SK-N-MC (cell line): ENCODE measurements at regions not wholly inside any gene's neighbourhood (a gene's known extent, or its start where the extent isn't known, plus 50 kb on each side); places are given as distances from the start of the nearest gene placed in this dataset.

Source experiments
- EZH2 ChIP-seq: fragments of 200-600 bp; sonication (generic); IDR thresholded peaks from one replicate; pipeline ENCODE4 v1.6.1; 2017; ENCODE audit warnings: antibody characterized with exemption
- FOXP2 ChIP-seq: optimal IDR thresholded peaks from 2 replicates; pipeline ENCODE3; 2011; ENCODE audit warnings: mild to moderate bottlenecking, moderate library complexity; ENCODE audit not compliant: insufficient read depth; ENCODE audit errors: extremely low read length, control extremely low read depth
- POLR2AphosphoS5 ChIP-seq: IDR thresholded peaks from 2 replicates; pipeline ENCODE4 v1.6.1; 2012; ENCODE audit warnings: mild to moderate bottlenecking, low read depth, low read length, borderline replicate concordance

DNA sequence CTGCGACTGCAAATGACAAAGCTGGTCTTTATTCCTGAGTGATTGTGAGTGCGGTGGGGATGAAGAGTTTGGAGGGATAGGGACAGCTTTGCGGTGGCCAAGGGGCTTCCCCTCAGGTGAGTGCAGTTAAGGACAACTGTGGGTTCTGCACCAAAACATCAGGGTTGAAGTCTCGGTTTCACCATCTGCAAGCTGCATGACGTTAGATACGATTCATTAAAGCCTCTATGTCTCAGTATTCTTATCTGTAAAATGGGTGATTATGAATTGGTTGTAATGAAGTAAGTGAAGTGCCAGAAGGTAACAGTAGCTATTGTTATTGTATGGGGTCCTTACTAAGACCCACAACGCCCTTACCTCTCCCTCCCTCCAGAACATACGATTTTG lies 226.8 kb upstream of the DAPK1 start:
- TF ChIP-seq POLR2AphosphoS5 (no peak), EZH2 (no peak), FOXP2 (no peak)
